ENCODE measurements at regions not wholly inside any gene's neighbourhood (a gene's known extent, or its start where the extent isn't known, plus 50 kb on each side); places are given as distances from the start of the nearest gene placed in this dataset.

- TF ChIP-seq CTCF (IDR thresholded peaks at IDR 0.05) (no peak), POLR2A (IDR thresholded peaks at IDR 0.05) (no peak)
Measured at GRCh38 chr18:78777992-78778391, 201.6 kb upstream of the SALL3 start.
